PC-9 (cell line): ENCODE measurements at regions not wholly inside any gene's neighbourhood (a gene's known extent, or its start where the extent isn't known, plus 50 kb on each side); places are given as distances from the start of the nearest gene placed in this dataset.

Source experiments
- CTCF ChIP-seq: fragments of 200-600 bp; sonication (generic); conservative IDR thresholded peaks from 2 replicates; pipeline ENCODE4 v1.6.1; 2017; ENCODE audit warnings: mixed run types, antibody characterized with exemption, mild to moderate bottlenecking, moderate library complexity
- EZH2 ChIP-seq: fragments of 200-600 bp; sonication (generic); IDR thresholded peaks from 2 replicates; pipeline ENCODE4 v1.8.0; 2017; ENCODE audit warnings: antibody characterized with exemption, low read depth

- TF ChIP-seq CTCF (no peak), EZH2 (no peak)
These were observed 56.2 kb upstream of the GNG12 start for GRCh38 chr1:67889466-67889865.
